ENCODE measurements at regions not wholly inside any gene's neighbourhood (a gene's known extent, or its start where the extent isn't known, plus 50 kb on each side); places are given as distances from the start of the nearest gene placed in this dataset.

DNA sequence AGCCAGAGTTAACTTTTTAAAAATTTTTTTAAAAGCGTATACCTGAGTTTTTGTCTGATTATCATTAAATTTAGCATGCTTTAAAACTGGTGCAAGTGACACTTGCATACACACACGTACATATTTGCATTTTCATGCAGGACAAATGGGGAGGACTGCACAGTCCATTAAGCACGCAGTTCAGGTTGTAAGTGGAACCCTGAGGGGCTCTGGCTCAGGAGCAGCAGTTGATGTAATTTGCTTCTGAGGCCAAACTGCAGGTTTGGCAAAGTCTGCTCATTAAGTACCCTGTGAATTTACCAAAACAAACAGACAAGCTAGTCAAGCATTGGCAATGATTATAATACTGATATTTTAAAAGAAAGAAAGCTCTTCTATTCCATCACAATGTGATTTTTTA is 215.8 kb upstream of the PFKP start:
- TF ChIP-seq EZH2phosphoT487 (IDR thresholded peaks at IDR 0.05; ENCODE audit: borderline replicate concordance, low read length) (no peak), EZH2 (IDR thresholded peaks at IDR 0.05; ENCODE audit: low read length, unreplicated experiment) (no peak)
- TF ChIP-seq, protein P1, sequence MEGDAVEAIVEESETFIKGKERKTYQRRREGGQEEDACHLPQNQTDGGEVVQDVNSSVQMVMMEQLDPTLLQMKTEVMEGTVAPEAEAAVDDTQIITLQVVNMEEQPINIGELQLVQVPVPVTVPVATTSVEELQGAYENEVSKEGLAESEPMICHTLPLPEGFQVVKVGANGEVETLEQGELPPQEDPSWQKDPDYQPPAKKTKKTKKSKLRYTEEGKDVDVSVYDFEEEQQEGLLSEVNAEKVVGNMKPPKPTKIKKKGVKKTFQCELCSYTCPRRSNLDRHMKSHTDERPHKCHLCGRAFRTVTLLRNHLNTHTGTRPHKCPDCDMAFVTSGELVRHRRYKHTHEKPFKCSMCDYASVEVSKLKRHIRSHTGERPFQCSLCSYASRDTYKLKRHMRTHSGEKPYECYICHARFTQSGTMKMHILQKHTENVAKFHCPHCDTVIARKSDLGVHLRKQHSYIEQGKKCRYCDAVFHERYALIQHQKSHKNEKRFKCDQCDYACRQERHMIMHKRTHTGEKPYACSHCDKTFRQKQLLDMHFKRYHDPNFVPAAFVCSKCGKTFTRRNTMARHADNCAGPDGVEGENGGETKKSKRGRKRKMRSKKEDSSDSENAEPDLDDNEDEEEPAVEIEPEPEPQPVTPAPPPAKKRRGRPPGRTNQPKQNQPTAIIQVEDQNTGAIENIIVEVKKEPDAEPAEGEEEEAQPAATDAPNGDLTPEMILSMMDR (conservative IDR thresholded peaks at IDR 0.05; ENCODE audit: low read depth, low read length): no peak

Measured in PC-3 (cell line).